Activated B cell treated with CpG ODN at 0.5 μM for 24 hours (primary cell): ENCODE measurements at regions not wholly inside any gene's neighbourhood (a gene's known extent, or its start where the extent isn't known, plus 50 kb on each side); places are given as distances from the start of the nearest gene placed in this dataset.

Experiments
- ATAC-seq: fragments of 200-7000 bp; cut with Tn5 transposase; one replicate; pipeline ENCODE4 v1.10.0; 2021; ENCODE audit warnings: low read depth, mild to moderate bottlenecking, moderate library complexity
- CTCF ChIA-PET: fragments of 350-600 bp; sonication (Branson Sonifier 250); formaldehyde crosslinking; loops from one replicate; lab custom pipeline; 2021; ENCODE audit warnings: antibody characterized with exemption; lab: Charles Lee
- POLR2A ChIA-PET: fragments of 350-600 bp; sonication (Branson Sonifier 250); formaldehyde crosslinking; loops from one replicate; lab custom pipeline; 2021; ENCODE audit warnings: antibody characterized with exemption; lab: Charles Lee
- DNase-seq: peaks from one replicate; pipeline ENCODE4 v3.0.0; 2022
- H3K27ac Mint-ChIP-seq: one replicate; pipeline ENCODE4 v1.8.0; 2020; ENCODE audit warnings: mixed read lengths
- H3K27me3 Mint-ChIP-seq: one replicate; pipeline ENCODE4 v1.8.0; 2021; ENCODE audit warnings: mixed read lengths
- H3K36me3 Mint-ChIP-seq: one replicate; pipeline ENCODE4 v1.8.0; 2021; ENCODE audit warnings: low read depth, mixed read lengths
- H3K4me1 Mint-ChIP-seq: one replicate; pipeline ENCODE4 v1.8.0; 2021; ENCODE audit warnings: mixed read lengths
- H3K4me3 Mint-ChIP-seq: one replicate; pipeline ENCODE4 v1.8.0; 2020; ENCODE audit warnings: mild to moderate bottlenecking, mixed read lengths
- H3K9me3 Mint-ChIP-seq: one replicate; pipeline ENCODE4 v1.8.0; 2020; ENCODE audit warnings: mixed read lengths
- CTCF ChIP-seq: fragments of 200-600 bp; IDR thresholded peaks from one replicate; pipeline ENCODE4 v1.8.0; 2022; ENCODE audit warnings: antibody characterized with exemption, mild to moderate bottlenecking
- intact Hi-C: fragments of 100-400 bp; cut with micrococcal nuclease; formaldehyde crosslinking; loops from one replicate; pipeline ENCODE4 v1.15.1; 2024

GRCh38 chr12:25866586-25867378 is 91.7 kb upstream of the RASSF8 start:
- peaks cover 7% of the 10 kb centered on the region for H3K27me3 Mint-ChIP-seq
- intact Hi-C loops, result no loop called here
- H3K27ac Mint-ChIP-seq, result no peak overlapping the region
- ChIA-PET POLR2A (no interaction called here), CTCF (interaction anchor here (0.5 kb wide), 1 partner anchor 578 kb away, joined by 3 read pairs; no protein-coding TSS in a partner anchor)
- no peaks in the 10 kb centered on the region for H3K4me1 Mint-ChIP-seq
- ATAC-seq (no peak), DNase-seq (no peak)
- H3K4me3 Mint-ChIP-seq, result no peak overlapping the region
- no peak for TF ChIP-seq CTCF
- peaks cover 9% of the 10 kb centered on the region for H3K9me3 Mint-ChIP-seq
- no peaks in the 10 kb centered on the region for H3K36me3 Mint-ChIP-seq

- ATAC-seq (no peak), DNase-seq (no peak)
- Mint-ChIP-seq H3K27ac (no peak overlapping the region), H3K36me3 (no peaks in the 10 kb centered on the region), H3K4me1 (no peaks in the 10 kb centered on the region), H3K27me3 (peaks cover 7% of the 10 kb centered on the region), H3K4me3 (no peak overlapping the region), H3K9me3 (peaks cover 9% of the 10 kb centered on the region)
- TF ChIP-seq CTCF, result no peak
- intact Hi-C loops, result no loop called here
- ChIA-PET CTCF (no interaction called here), POLR2A (no interaction called here)
Measured at GRCh38 chr12:25868193-25868592, 90.3 kb upstream of the RASSF8 start.

- Mint-ChIP-seq H3K27ac (no peak overlapping the region), H3K36me3 (no peaks in the 10 kb centered on the region), H3K4me3 (no peak overlapping the region), H3K9me3 (peaks cover 9% of the 10 kb centered on the region), H3K4me1 (no peaks in the 10 kb centered on the region), H3K27me3 (no peaks in the 10 kb centered on the region)
- intact Hi-C loops, result no loop called here
- DNase-seq, result no peak
- ChIA-PET CTCF (no interaction called here), POLR2A (no interaction called here)
- ATAC-seq, result no peak
- no peak for TF ChIP-seq CTCF
Measured at GRCh38 chr12:25872137-25872536, 86.3 kb upstream of the RASSF8 start.

GRCh38 chr12:25875661-25876060 is 82.8 kb upstream of the RASSF8 start:
- no peaks in the 10 kb centered on the region for H3K9me3 Mint-ChIP-seq

More at GRCh38 chr12:25875661-25876060, 82.8 kb upstream of the RASSF8 start:
- Mint-ChIP-seq H3K4me3 (no peak overlapping the region), H3K4me1 (no peaks in the 10 kb centered on the region), H3K36me3 (no peaks in the 10 kb centered on the region), H3K27ac (no peak overlapping the region), H3K27me3 (no peaks in the 10 kb centered on the region)
- POLR2A ChIA-PET, result no interaction called here
- intact Hi-C loops, result no loop called here
- DNase-seq, result no peak
- TF ChIP-seq CTCF, result no peak
- CTCF ChIA-PET, result no interaction called here
- no peak for ATAC-seq
